ENCODE measurements at regions not wholly inside any gene's neighbourhood (a gene's known extent, or its start where the extent isn't known, plus 50 kb on each side); places are given as distances from the start of the nearest gene placed in this dataset.

- H3K4me2 ChIP-seq (ENCODE audit: control insufficient read depth, insufficient read depth) = no peak overlapping the region
- DNase-seq (ENCODE audit: low read depth, low spot score) (no peak), ATAC-seq (no peak), FAIRE-seq (no peak)
- H3K27ac ChIP-seq (ENCODE audit: control insufficient read depth, insufficient read depth) = no peak overlapping the region
- POLR2A ChIA-PET = no interaction called here
- BruUV-seq (replicated peaks) = no TSS peak
- 0% methylated on average over 1 of the region's 1 CpG for WGBS (ENCODE audit: insufficient coverage, insufficient replicate concordance, low lambda C conversion rate, missing lambda C conversion rate)
- SMC1A ChIA-PET (ENCODE audit: uncharacterized antibody, unreplicated experiment) = no interaction called here
- no peaks in the 10 kb centered on the region for H3K4me1 ChIP-seq (ENCODE audit: control insufficient read depth, insufficient read depth, low read length)
- peaks cover 4% of the 10 kb centered on the region; the same call in 2 of the 3 replicates for H3K9me3 ChIP-seq (replicated peaks; ENCODE audit: control insufficient read depth, insufficient read depth, low read length)
- no peak for TF ChIP-seq MEF2B (IDR thresholded peaks at IDR 0.05; ENCODE audit: partially characterized antibody, poor library complexity, severe bottlenecking)
- TF ChIP-seq BHLHE40 (IDR thresholded peaks at IDR 0.05; ENCODE audit: borderline replicate concordance in 1 of 2, low read depth in 2 of 2, low read length in 1 of 2) = no peak
- no peak for TF ChIP-seq EP300 (IDR thresholded peaks at IDR 0.05; ENCODE audit: borderline replicate concordance in 1 of 2, control insufficient read depth in 1 of 2, low read depth in 2 of 2, low read length in 2 of 2)
- TF ChIP-seq SUZ12 (IDR thresholded peaks at IDR 0.05; ENCODE audit: unreplicated experiment) = no peak
- TF ChIP-seq RELB (IDR thresholded peaks at IDR 0.05; ENCODE audit: low read depth) = no peak
- TF ChIP-seq IRF4 (IDR thresholded peaks at IDR 0.05; ENCODE audit: low read depth, low read length) = no peak
- TF ChIP-seq SIX5 (IDR thresholded peaks at IDR 0.05; ENCODE audit: low read depth, low read length, severe bottlenecking) = no peak
- CTCF ChIA-PET = no interaction called here
- in situ Hi-C loops (cut with MboI) (no loop called here), intact Hi-C loops (cut with micrococcal nuclease; ENCODE audit: unreplicated experiment) (no loop called here)
- no peaks in the 10 kb centered on the region for H3K36me3 ChIP-seq (ENCODE audit: control insufficient read depth in 2 of 2, insufficient read depth in 2 of 2, low read length in 1 of 2)
- H3K9ac ChIP-seq (ENCODE audit: control insufficient read depth, insufficient read depth, low read length) = no peak overlapping the region
- H3K27me3 ChIP-seq (replicated peaks in 1 of 2; ENCODE audit: control insufficient read depth in 2 of 2, insufficient read depth in 2 of 2, low read length in 1 of 2) = no peaks in the 10 kb centered on the region; a peak in 1 of 4 replicates
- H3K79me2 ChIP-seq (ENCODE audit: control insufficient read depth, insufficient read depth, low read length) = no peaks in the 10 kb centered on the region
- no peaks in the 10 kb centered on the region for H4K20me1 ChIP-seq (ENCODE audit: control insufficient read depth, insufficient read depth)
- no peak overlapping the region for H2AFZ ChIP-seq (ENCODE audit: control insufficient read depth, low read depth, low read length)
- RAD21 ChIA-PET (ENCODE audit: unreplicated experiment) = no interaction called here
- H3K4me3 ChIP-seq = no peak overlapping the region
Measured at GRCh38 chr12:42749239-42749638, 159.7 kb upstream of the PRICKLE1 start.

All from GM12878 (cell line).